NCI-H510A (cell line): ENCODE measurements at regions not wholly inside any gene's neighbourhood (a gene's known extent, or its start where the extent isn't known, plus 50 kb on each side); places are given as distances from the start of the nearest gene placed in this dataset.
A peak's percentile ranks its signal among the peaks of the same experiment; 100 is the strongest.

Experiments used
- DNase-seq: peaks from one replicate; lab custom pipeline; 2025; lab: John Stamatoyannopoulos, UW

GRCh38 chr11:69365558-69365957 is 71.6 kb downstream of the MYEOV start:
- DNase-seq, result no peak

GRCh38 chr11:69366591-69366990 is 72.6 kb downstream of the MYEOV start:
- DNase-seq, result no peak

- DNase-seq, result no peak
These were observed 73.4 kb downstream of the MYEOV start for GRCh38 chr11:69367211-69367964.

- no peak for DNase-seq
These were observed 74.3 kb downstream of the MYEOV start for GRCh38 chr11:69368119-69368880.

- no peak for DNase-seq
These were observed 75.4 kb downstream of the MYEOV start for GRCh38 chr11:69369210-69369825.

GRCh38 chr11:69369945-69370344 is 76.0 kb downstream of the MYEOV start:
- no peak for DNase-seq

GRCh38 chr11:69370984-69371709 is 77.2 kb downstream of the MYEOV start:
- DNase-seq, result no peak

- DNase-seq, result no peak
These were observed 78.0 kb downstream of the MYEOV start for GRCh38 chr11:69371731-69372588.

GRCh38 chr11:69372589-69373250 is 78.8 kb downstream of the MYEOV start:
- DNase-seq, result no peak

- DNase-seq, result no peak
These were observed 79.3 kb downstream of the MYEOV start for GRCh38 chr11:69373251-69373635.

GRCh38 chr11:69374110-69374945 is 80.4 kb downstream of the MYEOV start:
- peak; percentile 15 for DNase-seq

- DNase-seq, result no peak
These were observed 81.0 kb downstream of the MYEOV start for GRCh38 chr11:69374946-69375310.

- DNase-seq, result no peak
These were observed 81.6 kb downstream of the MYEOV start for GRCh38 chr11:69375316-69376154.

GRCh38 chr11:69376155-69377028 is 82.4 kb downstream of the MYEOV start:
- DNase-seq, result no peak

- DNase-seq, result no peak
These were observed 83.3 kb downstream of the MYEOV start for GRCh38 chr11:69377029-69377952.

GRCh38 chr11:69377953-69378302 is 84.0 kb downstream of the MYEOV start:
- no peak for DNase-seq
